ENCODE measurements at regions not wholly inside any gene's neighbourhood (a gene's known extent, or its start where the extent isn't known, plus 50 kb on each side); places are given as distances from the start of the nearest gene placed in this dataset.
"Not testable (repeated sequence)": the region's sequence is repeated elsewhere in the genome, so short reads cannot be mapped to it uniquely, and the experiment has no call there.

GRCh38 chr5:143913008-143913752 is 101.2 kb downstream of the HMHB1 start:
- no peak for DNase-seq

- DNase-seq: no peak
These were observed 102.8 kb downstream of the HMHB1 start for GRCh38 chr5:143914756-143915155.

- no peak for DNase-seq
These were observed 104.5 kb downstream of the HMHB1 start for GRCh38 chr5:143916451-143916850.

- DNase-seq: no peak
These were observed 107.0 kb downstream of the HMHB1 start for GRCh38 chr5:143918961-143919360.

GRCh38 chr5:143920772-143921171 is 108.8 kb downstream of the HMHB1 start:
- no peak for DNase-seq

- no peak for DNase-seq
These were observed 109.8 kb downstream of the HMHB1 start for GRCh38 chr5:143921525-143922311.

GRCh38 chr5:143922718-143923117 is 110.8 kb downstream of the HMHB1 start:
- DNase-seq: no peak

GRCh38 chr5:143923634-143924266 is 111.8 kb downstream of the HMHB1 start:
- no peak for DNase-seq

- peak in 1 of 2 experiments; percentile 8 for DNase-seq
These were observed 112.5 kb downstream of the HMHB1 start for GRCh38 chr5:143924311-143924978.

- DNase-seq: not testable (repeated sequence)
These were observed 113.0 kb downstream of the HMHB1 start for GRCh38 chr5:143924979-143925325.

GRCh38 chr5:143929486-143929885 is 117.5 kb downstream of the HMHB1 start:
- no peak for DNase-seq

- no peak for DNase-seq
These were observed 118.6 kb downstream of the HMHB1 start for GRCh38 chr5:143930561-143930960.

GRCh38 chr5:143931476-143931875 is 119.5 kb downstream of the HMHB1 start:
- no peak for DNase-seq

- no peak for DNase-seq
These were observed 120.0 kb downstream of the HMHB1 start for GRCh38 chr5:143931986-143932385.

GRCh38 chr5:143932584-143932983 is 120.6 kb downstream of the HMHB1 start:
- no peak for DNase-seq

- DNase-seq: no peak
These were observed 121.5 kb downstream of the HMHB1 start for GRCh38 chr5:143933451-143933850.

GRCh38 chr5:143934821-143935220 is 122.9 kb downstream of the HMHB1 start:
- DNase-seq: no peak

GRCh38 chr5:143938230-143938629 is 126.3 kb downstream of the HMHB1 start:
- DNase-seq: no peak

- DNase-seq: no peak
These were observed 134.9 kb downstream of the HMHB1 start for GRCh38 chr5:143946837-143947236.

GRCh38 chr5:143947313-143947712 is 135.4 kb downstream of the HMHB1 start:
- no peak for DNase-seq

GRCh38 chr5:143952809-143953208 is 140.8 kb downstream of the HMHB1 start:
- no peak for DNase-seq

- no peak for DNase-seq
These were observed 141.9 kb downstream of the HMHB1 start for GRCh38 chr5:143953851-143954250.

- DNase-seq: no peak
These were observed 143.2 kb downstream of the HMHB1 start for GRCh38 chr5:143955141-143955540.

All from NCI-H2081 (cell line).